SK-N-SH treated with all-trans-retinoic acid at 6 μM for 48 hours (cell line): ENCODE measurements at regions not wholly inside any gene's neighbourhood (a gene's known extent, or its start where the extent isn't known, plus 50 kb on each side); places are given as distances from the start of the nearest gene placed in this dataset.

Experiments used
- ATAC-seq: fragments of 200-7000 bp; cut with Tn5 transposase; 3 replicates; pipeline ENCODE4 v1.9.1; 2020; ENCODE audit warnings: mild to moderate bottlenecking, moderate library complexity
- ARNTL ChIP-seq: fragments of 450-650 bp; formaldehyde crosslinking; IDR thresholded peaks from 2 replicates; pipeline ENCODE4 v1.5.0; 2020; ENCODE audit warnings: low read depth, mild to moderate bottlenecking, moderate library complexity, borderline replicate concordance
- BACH2 ChIP-seq: fragments of 250-450 bp; sonication (Bioruptor Pico); IDR thresholded peaks from 2 replicates; pipeline ENCODE4 v1.9.0; 2021; ENCODE audit warnings: mild to moderate bottlenecking, borderline replicate concordance
- CSDC2 ChIP-seq: fragments of 250-450 bp; sonication (Bioruptor Pico); IDR thresholded peaks from 2 replicates; pipeline ENCODE4 v1.5.0; 2020; ENCODE audit warnings: mild to moderate bottlenecking, moderate library complexity
- CSRNP3 ChIP-seq: fragments of 250-450 bp; sonication (Bioruptor Pico); IDR thresholded peaks from 2 replicates; pipeline ENCODE4 v1.5.1; 2021; ENCODE audit warnings: mild to moderate bottlenecking, moderate library complexity
- ESRRG ChIP-seq: fragments of 250-450 bp; sonication (Bioruptor Pico); IDR thresholded peaks from 2 replicates; pipeline ENCODE4 v1.6.1; 2021; ENCODE audit warnings: mild to moderate bottlenecking
- GLIS3 ChIP-seq: fragments of 250-450 bp; sonication (Bioruptor Pico); IDR thresholded peaks from 2 replicates; pipeline ENCODE4 v1.5.0; 2020; ENCODE audit warnings: mild to moderate bottlenecking, moderate library complexity
- ISL1 ChIP-seq: fragments of 250-450 bp; sonication (Bioruptor Pico); IDR thresholded peaks from 2 replicates; pipeline ENCODE4 v2.1.2; 2022; ENCODE audit warnings: mild to moderate bottlenecking, moderate library complexity
- OSR1 ChIP-seq: fragments of 250-450 bp; sonication (Bioruptor Pico); IDR thresholded peaks from 2 replicates; pipeline ENCODE4 v1.8.0; 2022; ENCODE audit warnings: moderate library complexity, mild to moderate bottlenecking, inconsistent platforms
- PATZ1 ChIP-seq: fragments of 250-450 bp; sonication (Bioruptor Pico); IDR thresholded peaks from 2 replicates; pipeline ENCODE4 v1.8.0; 2020; ENCODE audit warnings: mild to moderate bottlenecking, moderate library complexity, borderline replicate concordance
- POU6F1 ChIP-seq: fragments of 250-450 bp; sonication (Bioruptor Pico); IDR thresholded peaks from 2 replicates; pipeline ENCODE4 v1.8.0; 2021; ENCODE audit warnings: low read depth, mild to moderate bottlenecking, moderate library complexity, borderline replicate concordance
- PPARA ChIP-seq: fragments of 250-450 bp; sonication (Bioruptor Pico); IDR thresholded peaks from 2 replicates; pipeline ENCODE4 v1.5.0; 2020; ENCODE audit warnings: mild to moderate bottlenecking, borderline replicate concordance
- RARB ChIP-seq: fragments of 250-450 bp; sonication (Bioruptor Pico); IDR thresholded peaks from 2 replicates; pipeline ENCODE4 v1.8.0; 2021; ENCODE audit warnings: mild to moderate bottlenecking, moderate library complexity
- SNAI2 ChIP-seq: fragments of 250-450 bp; sonication (Bioruptor Pico); IDR thresholded peaks from 2 replicates; pipeline ENCODE4 v1.5.0; 2020; ENCODE audit warnings: mild to moderate bottlenecking, moderate library complexity
- TCF4 ChIP-seq: fragments of 250-450 bp; sonication (Bioruptor Pico); IDR thresholded peaks from 2 replicates; pipeline ENCODE4 v1.8.0; 2021; ENCODE audit warnings: mild to moderate bottlenecking, moderate library complexity, borderline replicate concordance
- TOX ChIP-seq: fragments of 250-450 bp; sonication (Bioruptor Pico); IDR thresholded peaks from 2 replicates; pipeline ENCODE4 v1.8.0; 2021; ENCODE audit warnings: mild to moderate bottlenecking, moderate library complexity, borderline replicate concordance
- ZC3H10 ChIP-seq: fragments of 250-450 bp; sonication (Bioruptor Pico); IDR thresholded peaks from 2 replicates; pipeline ENCODE4 v1.5.1; 2021; ENCODE audit warnings: mild to moderate bottlenecking, moderate library complexity
- ZFP3 ChIP-seq: fragments of 250-450 bp; sonication (Bioruptor Pico); IDR thresholded peaks from 2 replicates; pipeline ENCODE4 v1.5.0; 2020; ENCODE audit warnings: mild to moderate bottlenecking, moderate library complexity
- ZFP30 ChIP-seq: fragments of 450-650 bp; formaldehyde crosslinking; IDR thresholded peaks from 2 replicates; pipeline ENCODE4 v1.5.0; 2022; ENCODE audit warnings: mild to moderate bottlenecking, moderate library complexity
- ZNF565 ChIP-seq: fragments of 450-650 bp; formaldehyde crosslinking; conservative IDR thresholded peaks from 2 replicates; pipeline ENCODE4 v1.5.0; 2020; ENCODE audit warnings: low read depth, mild to moderate bottlenecking, moderate library complexity
- ZNF70 ChIP-seq: fragments of 450-650 bp; formaldehyde crosslinking; IDR thresholded peaks from 2 replicates; pipeline ENCODE4 v1.5.0; 2020; ENCODE audit warnings: mild to moderate bottlenecking, moderate library complexity
- ZNF8 ChIP-seq: fragments of 450-650 bp; formaldehyde crosslinking; IDR thresholded peaks from 2 replicates; pipeline ENCODE4 v1.5.0; 2020; ENCODE audit warnings: mild to moderate bottlenecking, moderate library complexity
- TF ChIP-seq, protein P1 (sequence below): fragments of 250-450 bp; sonication (Bioruptor Pico); IDR thresholded peaks from 2 replicates; pipeline ENCODE4 v1.5.1; 2020; ENCODE audit warnings: low read depth, mild to moderate bottlenecking, moderate library complexity

DNA sequence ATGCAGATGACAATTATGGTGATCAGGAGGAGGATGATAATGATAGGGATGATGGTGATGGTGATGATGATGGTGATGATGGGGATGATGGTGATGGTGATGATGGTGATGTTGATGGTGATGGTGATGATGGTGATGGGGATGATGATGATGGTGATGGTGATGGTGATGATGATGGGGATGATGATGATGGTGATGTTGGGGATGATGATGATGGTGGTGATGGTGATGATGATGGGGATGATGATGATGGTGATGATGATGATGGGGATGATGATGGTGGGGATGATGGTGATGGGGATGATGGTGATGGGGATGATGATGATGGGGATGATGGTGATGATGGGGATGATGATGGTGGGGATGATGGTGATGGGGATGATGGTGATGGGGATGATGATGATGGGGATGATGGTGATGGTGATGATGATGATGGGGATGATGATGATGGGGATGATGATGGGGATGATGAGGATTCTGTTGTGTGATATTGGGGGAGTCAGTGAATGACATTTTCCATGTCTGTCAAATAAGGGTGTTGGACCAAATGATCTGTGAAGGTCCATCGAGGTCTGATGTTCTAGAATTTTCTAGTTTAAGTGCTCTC, 65.6 kb upstream of the RPL11 start:
- TF ChIP-seq CSRNP3 (CRISPR knock-in tag) (no peak), TOX (CRISPR knock-in tag) (no peak), GLIS3 (CRISPR knock-in tag) (no peak), ZFP30 (CRISPR knock-in tag) (no peak), ISL1 (no peak), RARB (CRISPR knock-in tag) (no peak), PATZ1 (CRISPR knock-in tag) (no peak), ZNF70 (CRISPR knock-in tag) (no peak), ZFP3 (CRISPR knock-in tag) (no peak), ZNF565 (no peak), ESRRG (CRISPR knock-in tag) (no peak), BACH2 (CRISPR knock-in tag) (no peak), TCF4 (CRISPR knock-in tag) (no peak), ARNTL (no peak), OSR1 (CRISPR knock-in tag) (no peak), CSDC2 (CRISPR knock-in tag) (no peak)
- TF ChIP-seq, protein P1, sequence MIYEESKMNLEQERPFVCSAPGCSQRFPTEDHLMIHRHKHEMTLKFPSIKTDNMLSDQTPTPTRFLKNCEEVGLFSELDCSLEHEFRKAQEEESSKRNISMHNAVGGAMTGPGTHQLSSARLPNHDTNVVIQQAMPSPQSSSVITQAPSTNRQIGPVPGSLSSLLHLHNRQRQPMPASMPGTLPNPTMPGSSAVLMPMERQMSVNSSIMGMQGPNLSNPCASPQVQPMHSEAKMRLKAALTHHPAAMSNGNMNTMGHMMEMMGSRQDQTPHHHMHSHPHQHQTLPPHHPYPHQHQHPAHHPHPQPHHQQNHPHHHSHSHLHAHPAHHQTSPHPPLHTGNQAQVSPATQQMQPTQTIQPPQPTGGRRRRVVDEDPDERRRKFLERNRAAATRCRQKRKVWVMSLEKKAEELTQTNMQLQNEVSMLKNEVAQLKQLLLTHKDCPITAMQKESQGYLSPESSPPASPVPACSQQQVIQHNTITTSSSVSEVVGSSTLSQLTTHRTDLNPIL (CRISPR knock-in tag): no peak
- ATAC-seq: no peak

GRCh38 chr1:23625459-23625858, 66.1 kb upstream of the RPL11 start:
- TF ChIP-seq ARNTL (no peak), BACH2 (CRISPR knock-in tag) (no peak), TCF4 (CRISPR knock-in tag) (no peak), SNAI2 (CRISPR knock-in tag) (no peak), PATZ1 (CRISPR knock-in tag) (no peak), ZFP30 (CRISPR knock-in tag) (no peak), ZNF565 (no peak), CSRNP3 (CRISPR knock-in tag) (no peak), CSDC2 (CRISPR knock-in tag) (no peak), ZNF8 (CRISPR knock-in tag) (no peak), ISL1 (no peak), OSR1 (CRISPR knock-in tag) (no peak), ZC3H10 (no peak), PPARA (CRISPR knock-in tag) (no peak), POU6F1 (CRISPR knock-in tag) (no peak), TOX (CRISPR knock-in tag) (no peak), ESRRG (CRISPR knock-in tag) (no peak), GLIS3 (CRISPR knock-in tag) (no peak), ZNF70 (CRISPR knock-in tag) (no peak)
- TF ChIP-seq, protein P1 (CRISPR knock-in tag): no peak
- ATAC-seq: no peak
